B cell (primary cell): ENCODE measurements at regions not wholly inside any gene's neighbourhood (a gene's known extent, or its start where the extent isn't known, plus 50 kb on each side); places are given as distances from the start of the nearest gene placed in this dataset.

Experiments used
- ATAC-seq: fragments of 200-7000 bp; cut with Tn5 transposase; one replicate; pipeline ENCODE4 v1.10.0; 2021; ENCODE audit warnings: low read depth, mild to moderate bottlenecking, moderate number of reproducible peaks, moderate library complexity
- CTCF ChIA-PET: fragments of 350-600 bp; sonication (Branson Sonifier 250); formaldehyde crosslinking; loops from one replicate; lab custom pipeline; 2021; ENCODE audit warnings: antibody characterized with exemption, inconsistent platforms; lab: Charles Lee
- POLR2A ChIA-PET: fragments of 350-600 bp; sonication (Branson Sonifier 250); formaldehyde crosslinking; loops from one replicate; lab custom pipeline; 2021; ENCODE audit warnings: antibody characterized with exemption; lab: Charles Lee
- DNase-seq: peaks from one replicate; pipeline ENCODE4 v3.0.0; 2013
- H2AFZ ChIP-seq: 2 replicates; pipeline ENCODE4 v1.6.1; 2012; ENCODE audit warnings: mild to moderate bottlenecking, low read depth, low read length; ENCODE audit not compliant: insufficient read depth, poor library complexity, severe bottlenecking
- H3K27ac ChIP-seq, 2 donors: 1 replicate in 1 of 2; 2 replicates in 1 of 2; pipeline ENCODE4 v1.5.1; 2012 to 2013; ENCODE audit warnings: low read length in 2 of 2, mild to moderate bottlenecking in 2 of 2, moderate library complexity in 1 of 2
- H3K27me3 ChIP-seq, 4 experiments: fragments of 200-600 bp in 1 of 4; sonication (generic) in 1 of 4; replicated peaks in 1 of 4; 1 replicate in 2 of 4; 2 replicates in 2 of 4; pipeline versions ENCODE4 v1.6.1 to v1.7.0; 2013 to 2016; ENCODE audit warnings: low read length in 3 of 4, mild to moderate bottlenecking in 2 of 4, mixed read lengths in 1 of 4, moderate library complexity in 1 of 4; ENCODE audit not compliant: insufficient read depth in 4 of 4, control insufficient read depth in 3 of 4; ENCODE audit errors: control extremely low read depth in 1 of 4
- H3K36me3 ChIP-seq, 2 experiments: replicated peaks in 1 of 2; 1 replicate in 1 of 2; 2 replicates in 1 of 2; pipeline versions ENCODE4 v1.6.1 to v1.7.1; 2013; ENCODE audit warnings: low read length in 1 of 2; ENCODE audit not compliant: insufficient read depth in 2 of 2, control insufficient read depth in 1 of 2; ENCODE audit errors: control extremely low read depth in 1 of 2, extremely low read depth in 1 of 2
- H3K4me1 ChIP-seq, 2 donors: fragments of 200-600 bp in 1 of 2; sonication (generic) in 1 of 2; 1 replicate in 1 of 2; 2 replicates in 1 of 2; pipeline versions ENCODE4 v1.5.1 to v1.6.1; 2013 to 2017; ENCODE audit warnings: low read length in 2 of 2; ENCODE audit not compliant: control insufficient read depth in 2 of 2, insufficient read depth in 2 of 2
- H3K4me2 ChIP-seq: replicated peaks from 2 replicates; pipeline ENCODE3; 2012; ENCODE audit warnings: mild to moderate bottlenecking, low read depth, low read length; ENCODE audit not compliant: poor library complexity, severe bottlenecking
- H3K4me3 ChIP-seq, 5 experiments: fragments of 200-600 bp in 1 of 5; sonication (generic) in 1 of 5; 1 replicate in 3 of 5; 2 replicates in 2 of 5; pipeline versions ENCODE4 v1.5.1 to v1.7.0; 2011 to 2016; ENCODE audit warnings: low read length in 4 of 5, mild to moderate bottlenecking in 4 of 5, low read depth in 2 of 5, control low read depth in 1 of 5, moderate library complexity in 1 of 5; ENCODE audit not compliant: insufficient read depth in 1 of 5; ENCODE audit errors: control extremely low read depth in 1 of 5, extremely low read depth in 1 of 5
- H3K79me2 ChIP-seq: fragments of 200-600 bp; sonication (generic); one replicate; pipeline ENCODE4 v1.6.0; 2016; ENCODE audit warnings: low read length; ENCODE audit not compliant: control insufficient read depth, insufficient read depth
- H3K9ac ChIP-seq: fragments of 200-600 bp; sonication (generic); 2 replicates; pipeline ENCODE4 v1.6.1; 2017; ENCODE audit warnings: mild to moderate bottlenecking, low read length, moderate library complexity
- H3K9me3 ChIP-seq, 3 donors: one replicate each; pipeline versions ENCODE4 v1.6.1 to v1.7.1; 2013; ENCODE audit warnings: low read length in 2 of 3; ENCODE audit not compliant: control insufficient read depth in 2 of 3, insufficient read depth in 1 of 3; ENCODE audit errors: control extremely low read depth in 1 of 3
- H4K20me1 ChIP-seq: 2 replicates; pipeline ENCODE4 v1.6.0; 2012; ENCODE audit warnings: mild to moderate bottlenecking, low read length; ENCODE audit not compliant: insufficient read depth, control insufficient read depth, poor library complexity, severe bottlenecking
- H3K27ac Mint-ChIP-seq: one replicate; pipeline ENCODE4 v1.8.0; 2021; ENCODE audit warnings: mixed read lengths
- H3K27me3 Mint-ChIP-seq: one replicate; pipeline ENCODE4 v1.8.0; 2021; ENCODE audit warnings: mixed read lengths
- H3K4me1 Mint-ChIP-seq: one replicate; pipeline ENCODE4 v1.8.0; 2021; ENCODE audit warnings: mixed read lengths
- H3K4me3 Mint-ChIP-seq: one replicate; pipeline ENCODE4 v1.8.0; 2021; ENCODE audit warnings: mixed read lengths
- H3K9me3 Mint-ChIP-seq: one replicate; pipeline ENCODE4 v1.8.0; 2022; ENCODE audit warnings: mixed read lengths; ENCODE audit not compliant: insufficient read depth
- EZH2 ChIP-seq: IDR thresholded peaks from 2 replicates; pipeline ENCODE4 v1.6.1; 2012; ENCODE audit warnings: borderline replicate concordance, low read depth, mild to moderate bottlenecking, moderate library complexity, low read length; ENCODE audit not compliant: insufficient read depth, poor library complexity, severe bottlenecking
- WGBS: methylation state at CpG from one replicate; pipeline ENCODE4 v1.1.5; 2013; ENCODE audit warnings: missing lambda C conversion rate; ENCODE audit not compliant: insufficient coverage; 5-methylcytosine and 5-hydroxymethylcytosine counted together
- intact Hi-C: fragments of 100-400 bp; cut with micrococcal nuclease; formaldehyde crosslinking; loops from one replicate; pipeline ENCODE4 v1.10.0; 2022
- TF ChIP-seq, protein P1 (sequence below): fragments of 200-600 bp; IDR thresholded peaks from one replicate; pipeline ENCODE4 v1.8.0; 2022; ENCODE audit warnings: antibody characterized with exemption, mild to moderate bottlenecking

DNA sequence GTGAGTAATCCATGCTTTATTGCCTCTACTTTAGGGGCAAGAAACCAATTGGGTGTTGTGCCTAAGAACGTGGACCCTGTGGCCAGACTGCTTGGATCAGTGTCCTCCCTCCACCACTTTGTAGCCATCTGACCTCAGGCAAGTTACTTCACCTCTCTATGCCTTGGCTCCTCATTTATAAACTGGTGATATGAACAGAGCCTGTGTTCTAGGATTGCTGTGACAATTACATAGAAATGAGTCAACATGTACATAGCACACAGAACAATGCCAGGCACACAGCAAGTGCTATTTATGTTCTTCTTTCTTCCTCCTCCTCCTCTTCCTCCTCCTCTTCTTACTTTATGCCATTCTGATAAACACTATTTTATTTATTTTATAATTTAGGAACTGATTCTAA lies 339.4 kb downstream of the CD83 start:
- intact Hi-C loops: no loop called here
- H3K27ac Mint-ChIP-seq: no peak overlapping the region
- no peak for TF ChIP-seq EZH2
- TF ChIP-seq, protein P1, sequence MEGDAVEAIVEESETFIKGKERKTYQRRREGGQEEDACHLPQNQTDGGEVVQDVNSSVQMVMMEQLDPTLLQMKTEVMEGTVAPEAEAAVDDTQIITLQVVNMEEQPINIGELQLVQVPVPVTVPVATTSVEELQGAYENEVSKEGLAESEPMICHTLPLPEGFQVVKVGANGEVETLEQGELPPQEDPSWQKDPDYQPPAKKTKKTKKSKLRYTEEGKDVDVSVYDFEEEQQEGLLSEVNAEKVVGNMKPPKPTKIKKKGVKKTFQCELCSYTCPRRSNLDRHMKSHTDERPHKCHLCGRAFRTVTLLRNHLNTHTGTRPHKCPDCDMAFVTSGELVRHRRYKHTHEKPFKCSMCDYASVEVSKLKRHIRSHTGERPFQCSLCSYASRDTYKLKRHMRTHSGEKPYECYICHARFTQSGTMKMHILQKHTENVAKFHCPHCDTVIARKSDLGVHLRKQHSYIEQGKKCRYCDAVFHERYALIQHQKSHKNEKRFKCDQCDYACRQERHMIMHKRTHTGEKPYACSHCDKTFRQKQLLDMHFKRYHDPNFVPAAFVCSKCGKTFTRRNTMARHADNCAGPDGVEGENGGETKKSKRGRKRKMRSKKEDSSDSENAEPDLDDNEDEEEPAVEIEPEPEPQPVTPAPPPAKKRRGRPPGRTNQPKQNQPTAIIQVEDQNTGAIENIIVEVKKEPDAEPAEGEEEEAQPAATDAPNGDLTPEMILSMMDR: no peak
- H3K4me3 ChIP-seq: no peak overlapping the region
- peaks cover 0 to 2% (median 2%) of the 10 kb centered on the region in 3 donors for H3K9me3 ChIP-seq
- H2AFZ ChIP-seq: no peak overlapping the region
- DNase-seq (no peak), ATAC-seq (no peak)
- H3K4me1 Mint-ChIP-seq: peaks cover 39% of the 10 kb centered on the region
- H3K27ac ChIP-seq: no peak overlapping the region
- H3K9ac ChIP-seq: no peak overlapping the region
- no peaks in the 10 kb centered on the region for H3K79me2 ChIP-seq
- peaks cover 26% of the 10 kb centered on the region in 2 donors for H3K4me1 ChIP-seq
- no peaks in the 10 kb centered on the region for H3K27me3 Mint-ChIP-seq
- H3K9me3 Mint-ChIP-seq: no peaks in the 10 kb centered on the region
- POLR2A ChIA-PET: no interaction called here
- H3K4me2 ChIP-seq: no peak overlapping the region
- no peaks in the 10 kb centered on the region for H4K20me1 ChIP-seq
- CTCF ChIA-PET: no interaction called here
- no CpG with 5 or more reads among the region's 1 CpG for WGBS
- H3K4me3 Mint-ChIP-seq: no peak overlapping the region
- H3K27me3 ChIP-seq: no peaks in the 10 kb centered on the region
- H3K36me3 ChIP-seq: no peaks in the 10 kb centered on the region

DNA sequence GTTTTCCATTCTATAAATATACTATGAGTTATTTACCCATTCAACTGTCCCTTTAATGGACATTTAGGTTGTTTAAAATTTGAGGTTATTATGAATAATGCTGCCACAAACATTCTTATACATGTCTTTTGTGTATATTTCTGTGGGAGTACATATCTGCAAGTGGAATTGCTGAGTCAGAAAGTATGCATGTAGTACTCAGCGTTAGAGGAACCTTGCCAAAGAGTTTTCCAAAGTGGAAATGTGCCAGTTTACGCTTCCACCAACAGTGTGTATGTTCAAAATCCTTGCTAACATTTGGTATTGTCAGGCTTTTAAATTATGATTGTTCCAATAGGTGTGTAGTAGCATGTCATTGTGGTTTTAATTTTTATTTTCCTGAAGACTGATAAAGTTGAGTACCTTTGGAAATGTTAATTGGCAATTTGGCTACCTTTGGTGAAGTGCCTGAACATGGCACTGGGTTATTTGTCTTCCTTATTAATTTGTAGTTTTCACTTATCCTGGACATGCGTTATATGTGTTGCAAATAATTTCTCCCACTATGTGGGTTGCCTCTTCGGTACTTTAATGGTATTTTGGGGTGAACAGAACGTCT lies 341.2 kb downstream of the CD83 start:
- H3K36me3 ChIP-seq: no peaks in the 10 kb centered on the region
- DNase-seq: no peak
- CTCF ChIA-PET: no interaction called here
- no peak for ATAC-seq
- intact Hi-C loops: no loop called here
- H3K27me3 ChIP-seq: no peaks in the 10 kb centered on the region
- no peak overlapping the region for H3K27ac Mint-ChIP-seq
- POLR2A ChIA-PET: no interaction called here
- H2AFZ ChIP-seq: no peak overlapping the region
- H3K79me2 ChIP-seq: no peaks in the 10 kb centered on the region
- peaks cover 10% of the 10 kb centered on the region in 2 donors for H3K4me1 ChIP-seq
- H4K20me1 ChIP-seq: no peaks in the 10 kb centered on the region
- no peak overlapping the region for H3K9ac ChIP-seq
- H3K9me3 ChIP-seq: peaks cover 0 to 3% (median 2%) of the 10 kb centered on the region in 3 donors
- no peak overlapping the region for H3K4me3 Mint-ChIP-seq
- no peak overlapping the region for H3K27ac ChIP-seq
- H3K4me2 ChIP-seq: no peak overlapping the region
- H3K4me1 Mint-ChIP-seq: peaks cover 21% of the 10 kb centered on the region
- no peak overlapping the region for H3K4me3 ChIP-seq
- no peaks in the 10 kb centered on the region for H3K9me3 Mint-ChIP-seq
- TF ChIP-seq, protein P1: no peak
- TF ChIP-seq EZH2: no peak
- H3K27me3 Mint-ChIP-seq: no peaks in the 10 kb centered on the region
- WGBS: 80% methylated on average over 2 of the region's 5 CpGs
